NCI-H748 (cell line): ENCODE measurements at regions not wholly inside any gene's neighbourhood (a gene's known extent, or its start where the extent isn't known, plus 50 kb on each side); places are given as distances from the start of the nearest gene placed in this dataset.
"Not testable (repeated sequence)": the region's sequence is repeated elsewhere in the genome, so short reads cannot be mapped to it uniquely, and the experiment has no call there.

Experiments used
- DNase-seq: peaks from one replicate; lab custom pipeline; 2025; ENCODE audit not compliant: unreplicated experiment; lab: John Stamatoyannopoulos, UW

- DNase-seq, result no peak
Observed at GRCh38 chr1:78715181-78715661, 65.6 kb downstream of the IFI44 start.

GRCh38 chr1:78716186-78716585, 66.6 kb downstream of the IFI44 start:
- DNase-seq, result no peak

GRCh38 chr1:78718566-78718965, 68.9 kb downstream of the IFI44 start:
- no peak for DNase-seq

- no peak for DNase-seq
Observed at GRCh38 chr1:78721136-78721535, 71.5 kb downstream of the IFI44 start.

GRCh38 chr1:78722105-78722504, 72.5 kb downstream of the IFI44 start:
- DNase-seq, result no peak

GRCh38 chr1:78722521-78722920, 72.9 kb downstream of the IFI44 start:
- no peak for DNase-seq

GRCh38 chr1:78722947-78723346, 73.3 kb downstream of the IFI44 start:
- no peak for DNase-seq

GRCh38 chr1:78726686-78727085, 77.1 kb downstream of the IFI44 start:
- no peak for DNase-seq

GRCh38 chr1:78728359-78728758, 78.7 kb downstream of the IFI44 start:
- DNase-seq, result no peak

GRCh38 chr1:78730054-78730453, 80.4 kb downstream of the IFI44 start:
- DNase-seq, result no peak

GRCh38 chr1:78731674-78732073, 82.0 kb downstream of the IFI44 start:
- no peak for DNase-seq

- no peak for DNase-seq
Observed at GRCh38 chr1:78737241-78737640, 87.6 kb downstream of the IFI44 start.

GRCh38 chr1:78743626-78744025, 94.0 kb downstream of the IFI44 start:
- no peak for DNase-seq

- no peak for DNase-seq
Observed at GRCh38 chr1:78745111-78745510, 95.5 kb downstream of the IFI44 start.

GRCh38 chr1:78753679-78754078, 104.0 kb downstream of the IFI44 start:
- DNase-seq, result not testable (repeated sequence)

- DNase-seq, result no peak
Observed at GRCh38 chr1:78755986-78756385, 106.4 kb downstream of the IFI44 start.

- DNase-seq, result no peak
Observed at GRCh38 chr1:78758506-78758905, 108.9 kb downstream of the IFI44 start.

GRCh38 chr1:78759881-78760280, 110.2 kb downstream of the IFI44 start:
- no peak for DNase-seq

- DNase-seq, result no peak
Observed at GRCh38 chr1:78760858-78761257, 111.2 kb downstream of the IFI44 start.

- no peak for DNase-seq
Observed at GRCh38 chr1:78762113-78762512, 112.5 kb downstream of the IFI44 start.

GRCh38 chr1:78765489-78765888, 115.9 kb downstream of the IFI44 start:
- DNase-seq, result no peak

- DNase-seq, result no peak
Observed at GRCh38 chr1:78779831-78780230, 130.2 kb downstream of the IFI44 start.

GRCh38 chr1:78787544-78787943, 137.9 kb downstream of the IFI44 start:
- DNase-seq, result no peak

GRCh38 chr1:78790174-78790573, 140.5 kb downstream of the IFI44 start:
- DNase-seq, result no peak
